Right lobe of liver (tissue), 4 donors: ENCODE measurements at regions not wholly inside any gene's neighbourhood (a gene's known extent, or its start where the extent isn't known, plus 50 kb on each side); places are given as distances from the start of the nearest gene placed in this dataset.

Experiments used
- CTCF ChIP-seq, 4 donors: fragments of 200-600 bp in 3 of 4; fragments of 450-650 bp in 1 of 4; IDR thresholded peaks; one replicate each; pipeline versions ENCODE4 v1.5.1 to v1.8.0; 2016 to 2022; ENCODE audit warnings: antibody characterized with exemption in 4 of 4, mild to moderate bottlenecking in 2 of 4
- POLR2A ChIP-seq: fragments of 450-650 bp; IDR thresholded peaks from one replicate; pipeline ENCODE4 v1.6.1; 2017; ENCODE audit warnings: antibody characterized with exemption, mild to moderate bottlenecking
- donor health status: DM: no; HTN: no; CAD: no.
- donor health status: DM: no; HTN: no; CAD: no.
- donor health status: DM: no; HTN: yes; CAD: no.

- TF ChIP-seq CTCF (IDR thresholded peaks at IDR 0.05) (no peak), POLR2A (no peak)
These were observed 77.7 kb downstream of the TUSC1 start for GRCh38 chr9:25600501-25600900.
